Activated CD4-positive, alpha-beta T cell treated with anti-CD3 and anti-CD28 coated beads, Interleukin-2, amount 10 ng/mL, durations not matched to agents 7 days and 5 days (primary cell): ENCODE measurements at regions not wholly inside any gene's neighbourhood (a gene's known extent, or its start where the extent isn't known, plus 50 kb on each side); places are given as distances from the start of the nearest gene placed in this dataset.

Experiments used
- CTCF ChIA-PET: fragments of 350-600 bp; sonication (Branson Sonifier 250); formaldehyde crosslinking; loops from one replicate; lab custom pipeline; 2021; ENCODE audit warnings: antibody characterized with exemption; lab: Charles Lee
- POLR2A ChIA-PET: fragments of 350-600 bp; sonication (Branson Sonifier 250); formaldehyde crosslinking; loops from one replicate; lab custom pipeline; 2021; ENCODE audit warnings: antibody characterized with exemption; lab: Charles Lee
- DNase-seq: peaks from one replicate; pipeline ENCODE4 v3.0.0-alpha.2; 2020
- H3K27ac Mint-ChIP-seq: one replicate; pipeline ENCODE4 v1.8.0; 2021; ENCODE audit warnings: mild to moderate bottlenecking, moderate library complexity, mixed read lengths
- H3K27me3 Mint-ChIP-seq: one replicate; pipeline ENCODE4 v1.8.0; 2021; ENCODE audit warnings: mixed read lengths
- H3K36me3 Mint-ChIP-seq: one replicate; pipeline ENCODE4 v1.8.0; 2021; ENCODE audit warnings: low read depth, mixed read lengths
- H3K4me1 Mint-ChIP-seq: one replicate; pipeline ENCODE4 v1.8.0; 2021; ENCODE audit warnings: mixed read lengths
- H3K4me3 Mint-ChIP-seq: one replicate; pipeline ENCODE4 v1.8.0; 2021; ENCODE audit warnings: mild to moderate bottlenecking, moderate library complexity, mixed read lengths
- H3K9me3 Mint-ChIP-seq: one replicate; pipeline ENCODE4 v1.8.0; 2021; ENCODE audit warnings: mixed read lengths

DNA sequence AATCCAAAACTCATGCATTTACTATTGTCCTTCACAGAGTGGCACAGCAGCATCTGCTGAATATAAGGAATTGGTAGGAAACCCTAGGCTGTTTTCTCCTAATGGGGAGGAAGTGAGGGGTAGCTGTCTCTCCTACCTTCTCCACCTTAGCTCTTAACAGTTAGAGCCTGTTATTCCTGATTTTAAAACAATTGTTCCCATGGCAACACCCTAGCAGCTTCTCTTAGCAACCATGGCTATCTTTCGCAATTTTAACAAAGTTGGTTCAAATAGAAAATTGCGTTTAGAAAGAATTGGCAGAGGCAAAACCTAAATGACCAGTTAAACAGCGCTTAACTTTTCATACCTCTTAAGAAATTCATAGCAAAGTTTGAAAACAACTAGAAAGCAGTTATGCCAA lies 603.4 kb upstream of the AUTS2 start:
- H3K4me1 Mint-ChIP-seq, result no peaks in the 10 kb centered on the region
- POLR2A ChIA-PET, result no interaction called here
- no peak overlapping the region for H3K4me3 Mint-ChIP-seq
- no peak for DNase-seq
- H3K27me3 Mint-ChIP-seq, result no peaks in the 10 kb centered on the region
- H3K9me3 Mint-ChIP-seq, result peaks cover 16% of the 10 kb centered on the region
- CTCF ChIA-PET, result no interaction called here
- H3K27ac Mint-ChIP-seq, result no peak overlapping the region
- H3K36me3 Mint-ChIP-seq, result no peaks in the 10 kb centered on the region

DNA sequence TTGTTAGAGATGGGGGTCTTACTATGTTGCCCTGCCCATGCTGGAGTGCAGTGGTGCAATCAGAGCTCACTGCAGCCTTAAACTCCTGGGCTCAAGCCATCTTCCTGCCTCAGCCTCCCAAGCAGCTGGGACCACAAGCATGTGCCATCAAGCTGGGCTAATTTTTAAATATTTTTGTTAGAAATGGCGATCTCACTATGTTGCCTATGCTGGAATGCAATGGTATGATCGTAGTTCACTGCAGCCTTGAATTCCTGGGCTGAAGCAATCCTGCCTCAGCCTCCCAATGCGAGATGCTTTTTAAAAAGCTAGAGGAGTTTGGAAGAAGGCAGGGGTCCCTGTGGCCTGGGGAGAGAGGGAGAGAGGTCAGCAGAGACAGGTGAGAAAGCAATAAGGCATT lies 600.1 kb upstream of the AUTS2 start:
- H3K9me3 Mint-ChIP-seq, result peaks cover 31% of the 10 kb centered on the region
- H3K27me3 Mint-ChIP-seq, result no peaks in the 10 kb centered on the region
- no peak for DNase-seq
- ChIA-PET POLR2A (no interaction called here), CTCF (interaction anchor here (0.6 kb wide), 1 partner anchor 585 kb away, joined by 4 read pairs; no protein-coding TSS in a partner anchor)
- H3K4me1 Mint-ChIP-seq, result no peaks in the 10 kb centered on the region
- H3K27ac Mint-ChIP-seq, result no peak overlapping the region
- no peaks in the 10 kb centered on the region for H3K36me3 Mint-ChIP-seq
- H3K4me3 Mint-ChIP-seq, result no peak overlapping the region

DNA sequence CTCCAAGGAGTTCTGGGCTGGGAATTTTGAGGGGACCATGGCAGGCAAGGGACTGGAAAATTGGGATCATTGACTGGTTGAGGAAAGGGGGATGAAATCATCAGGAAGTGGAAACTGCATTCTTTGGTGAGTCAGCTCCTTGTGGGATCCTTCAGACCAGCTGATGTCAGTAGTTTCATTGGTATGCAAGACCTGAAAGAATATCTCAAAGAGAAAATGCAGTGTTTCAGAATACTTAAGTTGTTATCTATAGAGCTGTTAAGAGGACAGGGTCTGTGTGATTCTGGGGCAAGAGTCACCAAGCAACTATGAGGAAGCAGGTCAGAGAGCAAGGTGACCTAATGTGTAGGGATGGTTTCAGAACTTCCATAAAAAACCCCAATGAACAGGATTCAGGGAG lies 595.9 kb upstream of the AUTS2 start:
- CTCF ChIA-PET, result no interaction called here
- H3K4me1 Mint-ChIP-seq, result no peaks in the 10 kb centered on the region
- H3K9me3 Mint-ChIP-seq, result peaks cover 29% of the 10 kb centered on the region
- no peaks in the 10 kb centered on the region for H3K27me3 Mint-ChIP-seq
- H3K36me3 Mint-ChIP-seq, result no peaks in the 10 kb centered on the region
- no peak overlapping the region for H3K4me3 Mint-ChIP-seq
- POLR2A ChIA-PET, result no interaction called here
- no peak overlapping the region for H3K27ac Mint-ChIP-seq
- no peak for DNase-seq

- peaks cover 18% of the 10 kb centered on the region for H3K9me3 Mint-ChIP-seq
- H3K27ac Mint-ChIP-seq, result no peak overlapping the region
- POLR2A ChIA-PET, result no interaction called here
- H3K4me3 Mint-ChIP-seq, result no peak overlapping the region
- H3K36me3 Mint-ChIP-seq, result no peaks in the 10 kb centered on the region
- no peak for DNase-seq
- H3K4me1 Mint-ChIP-seq, result no peaks in the 10 kb centered on the region
- CTCF ChIA-PET, result no interaction called here
- no peaks in the 10 kb centered on the region for H3K27me3 Mint-ChIP-seq
Measured at GRCh38 chr7:69012149-69012548, 586.1 kb upstream of the AUTS2 start.

GRCh38 chr7:69017208-69017607 lies 581.1 kb upstream of the AUTS2 start:
- Mint-ChIP-seq H3K27ac (no peak overlapping the region), H3K9me3 (peaks cover 24% of the 10 kb centered on the region), H3K36me3 (no peaks in the 10 kb centered on the region), H3K4me3 (no peak overlapping the region), H3K4me1 (no peaks in the 10 kb centered on the region), H3K27me3 (no peaks in the 10 kb centered on the region)
- DNase-seq, result no peak
- POLR2A ChIA-PET, result no interaction called here
- CTCF ChIA-PET, result no interaction called here

DNA sequence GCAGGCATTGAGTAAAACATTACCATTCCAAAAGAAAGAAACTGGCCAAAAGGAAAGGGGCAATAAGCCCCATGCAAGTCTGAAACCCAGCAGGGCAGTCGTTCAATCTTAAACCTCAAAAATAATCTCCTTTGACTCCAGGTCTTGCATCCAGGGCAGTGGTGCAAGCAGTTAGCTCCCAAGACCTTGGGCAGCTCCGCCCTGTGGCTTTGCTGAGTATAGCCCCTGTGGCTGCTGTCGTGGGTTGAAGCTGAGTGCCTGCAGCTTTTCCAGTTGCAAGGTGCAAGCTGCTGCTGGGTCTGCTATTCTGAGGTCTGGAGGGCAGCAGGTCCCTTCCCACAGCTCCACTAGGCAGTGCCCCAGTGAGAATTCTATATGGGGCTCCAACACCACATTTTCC lies 580.1 kb upstream of the AUTS2 start:
- CTCF ChIA-PET, result no interaction called here
- peaks cover 29% of the 10 kb centered on the region for H3K9me3 Mint-ChIP-seq

DNA sequence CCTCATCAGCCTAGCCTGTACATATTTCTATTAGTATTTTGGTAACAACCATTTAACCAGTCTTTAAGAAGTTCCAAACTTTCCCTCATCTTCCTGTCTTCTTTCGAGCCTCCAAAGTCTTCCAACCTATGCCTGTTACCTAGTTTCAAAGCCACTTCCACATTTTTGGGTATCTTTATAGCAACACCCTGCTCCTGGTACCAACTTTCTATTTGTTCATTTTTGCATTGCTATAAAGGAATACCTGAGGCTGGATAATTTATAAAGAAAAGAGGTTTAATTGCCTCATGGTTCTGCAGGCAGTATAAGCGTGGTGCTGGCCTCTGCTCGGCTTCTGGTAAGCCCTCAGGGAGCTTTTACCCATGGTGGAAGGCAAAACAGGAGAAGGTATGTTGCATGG lies 578.8 kb upstream of the AUTS2 start:
- no peak for DNase-seq
- ChIA-PET CTCF (no interaction called here), POLR2A (no interaction called here)
- Mint-ChIP-seq H3K4me3 (no peak overlapping the region), H3K36me3 (no peaks in the 10 kb centered on the region), H3K27me3 (no peaks in the 10 kb centered on the region), H3K27ac (no peak overlapping the region), H3K9me3 (peaks cover 25% of the 10 kb centered on the region), H3K4me1 (no peaks in the 10 kb centered on the region)

More for the DNA sequence above, 580.1 kb upstream of the AUTS2 start:
- H3K27ac Mint-ChIP-seq, result no peak overlapping the region
- H3K36me3 Mint-ChIP-seq, result no peaks in the 10 kb centered on the region
- H3K27me3 Mint-ChIP-seq, result no peaks in the 10 kb centered on the region
- DNase-seq, result no peak
- POLR2A ChIA-PET, result no interaction called here
- H3K4me1 Mint-ChIP-seq, result no peaks in the 10 kb centered on the region
- H3K4me3 Mint-ChIP-seq, result no peak overlapping the region

DNA sequence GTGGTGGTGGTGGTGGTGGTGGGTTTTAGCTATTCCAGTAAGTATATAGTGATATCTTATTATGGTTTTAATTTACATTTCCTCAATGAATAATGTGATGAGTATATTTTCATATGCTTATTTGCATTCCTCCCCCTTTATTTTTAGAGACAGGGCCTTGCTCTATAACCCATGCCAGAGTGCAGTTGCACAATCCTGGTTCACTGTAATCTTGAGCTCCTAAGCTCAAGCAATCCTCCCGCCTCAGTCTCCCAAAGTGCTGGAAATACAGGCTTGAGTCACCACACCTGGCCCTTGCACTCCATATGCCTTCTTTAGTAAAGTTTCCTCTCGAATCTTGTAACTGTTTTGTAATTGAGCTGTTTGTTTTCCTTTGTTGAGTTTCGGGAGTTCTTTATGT lies 577.7 kb upstream of the AUTS2 start:
- ChIA-PET POLR2A (no interaction called here), CTCF (interaction anchor here (0.6 kb wide), 1 partner anchor 1081 kb away, joined by 4 read pairs; no protein-coding TSS in a partner anchor)
- no peak for DNase-seq
- Mint-ChIP-seq H3K27me3 (no peaks in the 10 kb centered on the region), H3K4me3 (no peak overlapping the region), H3K27ac (no peak overlapping the region), H3K36me3 (no peaks in the 10 kb centered on the region), H3K9me3 (peaks cover 25% of the 10 kb centered on the region), H3K4me1 (no peaks in the 10 kb centered on the region)

DNA sequence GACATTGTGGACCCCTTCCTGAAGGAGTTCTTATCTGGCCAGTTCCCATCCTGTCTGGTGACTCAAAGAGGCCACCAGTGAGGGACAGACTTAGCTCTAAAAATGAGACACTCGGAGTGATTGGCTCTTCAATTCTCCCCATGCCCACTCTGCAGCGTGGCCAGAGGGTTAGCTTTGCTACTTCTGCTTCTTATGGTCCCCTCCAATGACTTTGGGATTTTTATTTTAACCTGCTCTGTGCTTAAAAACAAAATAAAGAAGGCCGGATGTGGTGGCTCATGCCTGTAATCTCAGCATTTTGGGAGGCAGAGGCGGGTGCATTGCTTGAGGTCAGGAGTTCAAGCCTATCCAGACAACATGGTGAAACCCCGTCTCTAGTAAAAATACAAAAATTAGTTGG lies 573.0 kb upstream of the AUTS2 start:
- no peaks in the 10 kb centered on the region for H3K36me3 Mint-ChIP-seq
- POLR2A ChIA-PET, result no interaction called here

GRCh38 chr7:69032848-69033247 lies 565.4 kb upstream of the AUTS2 start:
- ChIA-PET POLR2A (no interaction called here), CTCF (no interaction called here)
- H3K36me3 Mint-ChIP-seq, result no peaks in the 10 kb centered on the region
- DNase-seq, result no peak
- no peak overlapping the region for H3K27ac Mint-ChIP-seq
- H3K9me3 Mint-ChIP-seq, result peaks cover 8% of the 10 kb centered on the region
- no peaks in the 10 kb centered on the region for H3K27me3 Mint-ChIP-seq
- H3K4me3 Mint-ChIP-seq, result no peak overlapping the region
- no peaks in the 10 kb centered on the region for H3K4me1 Mint-ChIP-seq

More for the DNA sequence above, 573.0 kb upstream of the AUTS2 start:
- no peak overlapping the region for H3K4me3 Mint-ChIP-seq
- no peaks in the 10 kb centered on the region for H3K4me1 Mint-ChIP-seq
- peaks cover 12% of the 10 kb centered on the region for H3K9me3 Mint-ChIP-seq
- CTCF ChIA-PET, result no interaction called here
- no peak for DNase-seq
- no peaks in the 10 kb centered on the region for H3K27me3 Mint-ChIP-seq
- no peak overlapping the region for H3K27ac Mint-ChIP-seq

DNA sequence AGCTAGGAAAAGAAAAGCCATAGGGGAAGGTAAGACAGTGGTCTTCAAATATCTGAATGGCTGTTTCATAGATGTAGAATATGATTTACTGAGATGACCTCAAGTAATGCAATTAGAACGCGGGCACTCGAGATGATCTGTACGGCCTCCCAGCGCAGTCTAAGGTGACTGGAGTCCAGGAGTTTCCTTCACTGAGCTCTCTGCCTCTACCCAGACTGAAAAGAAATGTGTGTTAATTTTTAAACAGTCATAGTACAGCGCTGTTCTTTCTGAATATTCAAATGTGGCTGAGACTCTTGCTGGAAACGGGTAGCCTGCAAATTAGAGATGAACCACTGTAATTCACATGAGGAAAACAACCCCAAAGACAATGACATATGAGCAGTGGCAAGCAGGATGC lies 562.4 kb upstream of the AUTS2 start:
- no peak overlapping the region for H3K27ac Mint-ChIP-seq
- peaks cover 7% of the 10 kb centered on the region for H3K9me3 Mint-ChIP-seq
- H3K4me3 Mint-ChIP-seq, result no peak overlapping the region
- DNase-seq, result no peak
- no peaks in the 10 kb centered on the region for H3K4me1 Mint-ChIP-seq
- no peaks in the 10 kb centered on the region for H3K36me3 Mint-ChIP-seq
- ChIA-PET CTCF (no interaction called here), POLR2A (no interaction called here)
- H3K27me3 Mint-ChIP-seq, result no peaks in the 10 kb centered on the region

DNA sequence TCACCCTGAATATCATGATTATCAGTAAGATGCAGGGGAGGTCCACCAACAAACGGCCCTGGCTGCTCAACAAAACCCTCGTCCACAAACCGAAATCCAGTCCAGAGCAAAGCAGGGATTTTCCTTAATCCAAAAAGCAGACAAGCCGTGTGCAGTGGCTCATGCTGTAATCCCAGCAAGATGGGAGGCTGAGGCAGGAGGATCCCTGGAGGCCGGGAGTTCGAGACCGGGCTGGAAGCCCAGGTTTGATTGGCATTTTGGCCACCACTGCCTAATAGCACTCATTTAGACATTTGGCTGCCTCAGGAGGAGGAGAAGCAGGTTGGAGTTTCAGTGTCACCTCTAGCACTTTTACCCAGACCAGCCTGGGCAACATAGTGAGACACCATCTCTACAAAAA lies 562.0 kb upstream of the AUTS2 start:
- no peak overlapping the region for H3K27ac Mint-ChIP-seq
- DNase-seq, result no peak
- POLR2A ChIA-PET, result no interaction called here
- H3K27me3 Mint-ChIP-seq, result no peaks in the 10 kb centered on the region
- peaks cover 7% of the 10 kb centered on the region for H3K9me3 Mint-ChIP-seq
- H3K4me3 Mint-ChIP-seq, result no peak overlapping the region
- CTCF ChIA-PET, result interaction anchor here (0.7 kb wide), 1 partner anchor 403 kb away, joined by 5 read pairs; no protein-coding TSS in a partner anchor
- H3K36me3 Mint-ChIP-seq, result no peaks in the 10 kb centered on the region
- no peaks in the 10 kb centered on the region for H3K4me1 Mint-ChIP-seq

DNA sequence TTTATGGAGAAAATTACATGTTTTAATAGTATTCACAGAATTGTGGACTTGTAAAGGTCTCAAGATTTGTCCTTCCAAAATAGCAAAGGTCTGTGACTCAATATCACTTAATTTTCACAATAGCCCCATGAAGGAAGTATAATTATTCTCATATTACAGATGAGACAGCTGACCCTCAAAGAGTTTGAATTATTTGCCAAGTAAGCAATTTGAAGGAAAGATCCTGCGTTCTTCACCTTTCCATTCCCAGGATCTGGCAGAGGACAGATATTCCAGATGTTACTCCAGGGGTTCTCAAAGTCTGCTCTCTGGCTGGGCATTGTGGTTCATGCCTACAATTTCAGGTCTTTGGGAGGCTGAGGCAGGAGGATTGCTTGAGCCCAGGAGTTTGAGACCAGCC lies 559.4 kb upstream of the AUTS2 start:
- H3K27me3 Mint-ChIP-seq, result no peaks in the 10 kb centered on the region
- H3K4me1 Mint-ChIP-seq, result no peaks in the 10 kb centered on the region
- H3K9me3 Mint-ChIP-seq, result peaks cover 17% of the 10 kb centered on the region
- CTCF ChIA-PET, result no interaction called here
- H3K27ac Mint-ChIP-seq, result no peak overlapping the region
- H3K36me3 Mint-ChIP-seq, result no peaks in the 10 kb centered on the region
- POLR2A ChIA-PET, result no interaction called here
- DNase-seq, result no peak
- no peak overlapping the region for H3K4me3 Mint-ChIP-seq

DNA sequence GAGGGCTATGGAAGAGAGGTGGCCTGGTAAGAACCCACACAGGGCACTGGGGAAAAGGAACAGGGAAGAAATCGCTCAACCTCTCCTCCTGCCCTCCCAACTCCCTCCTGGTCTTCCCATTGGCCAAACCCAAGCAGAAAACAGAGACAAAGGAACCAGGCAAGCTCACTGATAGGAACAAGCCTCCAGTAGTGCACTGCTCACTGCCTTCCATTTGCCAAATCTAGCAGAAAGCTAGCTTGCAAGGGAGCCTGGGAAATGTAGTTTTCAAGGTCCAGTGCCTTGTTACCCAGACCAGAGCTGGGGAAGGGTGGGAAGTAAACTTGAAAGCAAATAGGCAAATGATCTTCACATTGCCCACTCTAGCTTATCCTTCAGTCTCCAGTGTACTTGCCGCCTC lies 556.1 kb upstream of the AUTS2 start:
- H3K27ac Mint-ChIP-seq, result no peak overlapping the region
- ChIA-PET CTCF (no interaction called here), POLR2A (interaction anchor here (0.6 kb wide), 1 partner anchor 35 kb away, joined by 3 read pairs; no protein-coding TSS in a partner anchor)
- no peak for DNase-seq
- H3K4me3 Mint-ChIP-seq, result no peak overlapping the region
- H3K36me3 Mint-ChIP-seq, result no peaks in the 10 kb centered on the region
- no peaks in the 10 kb centered on the region for H3K27me3 Mint-ChIP-seq
- no peaks in the 10 kb centered on the region for H3K4me1 Mint-ChIP-seq
- peaks cover 17% of the 10 kb centered on the region for H3K9me3 Mint-ChIP-seq
